HepG2 (cell line): ENCODE measurements at regions not wholly inside any gene's neighbourhood (a gene's known extent, or its start where the extent isn't known, plus 50 kb on each side); places are given as distances from the start of the nearest gene placed in this dataset.

Experiments used
- ATAC-seq: fragments of 200-7000 bp; cut with Tn5 transposase; 3 replicates; pipeline ENCODE4 v1.9.1; 2020; ENCODE audit warnings: mild to moderate bottlenecking, moderate library complexity
- BruUV-seq: library from RNA; stranded (reverse); fragments of 400-500 nt; replicated peaks from 2 replicates; lab custom pipeline; 2021; lab: Mats Ljungman, UMichigan
- CTCF ChIA-PET: fragments of 300-600 bp; formaldehyde crosslinking; extraction: SDS; loops from one replicate; lab custom pipeline; 2021; ENCODE audit warnings: low total read pairs, inconsistent platforms, low intra/inter-chr PET ratio; lab: Yijun Ruan, JAX
- POLR2A ChIA-PET: fragments of 350-600 bp; sonication (Branson Sonifier 250); formaldehyde crosslinking; loops from one replicate; lab custom pipeline; 2020; ENCODE audit warnings: antibody characterized with exemption, inconsistent platforms; lab: Yijun Ruan, JAX
- DNase-seq: peaks from one replicate; pipeline ENCODE4 v3.0.0-alpha.2; 2015; ENCODE audit warnings: low spot score
- FAIRE-seq: peaks from 3 replicates; lab custom pipeline; 2011; peaks lifted over from hg19 to GRCh38; lab: Jason Lieb, UNC
- H2AFZ ChIP-seq: one replicate; pipeline ENCODE4 v1.6.1; 2011; ENCODE audit warnings: low read length, inconsistent platforms
- H3K27ac ChIP-seq: fragments of 300-600 bp; 3 replicates; pipeline ENCODE4 v1.8.0; 2011; ENCODE audit warnings: mixed run types, mild to moderate bottlenecking, mixed read lengths, low read length, inconsistent platforms; ENCODE audit not compliant: insufficient read depth; ENCODE audit errors: extremely low read length
- H3K27me3 ChIP-seq, 2 experiments: fragments of 200-600 bp in 1 of 2; 2 replicates in 1 of 2; 3 replicates in 1 of 2; pipeline versions ENCODE4 v1.6.0 to v1.8.0; 2011; ENCODE audit warnings: low read length in 2 of 2, mild to moderate bottlenecking in 2 of 2, moderate library complexity in 2 of 2, inconsistent platforms in 1 of 2; ENCODE audit not compliant: insufficient read depth in 2 of 2, control insufficient read depth in 1 of 2
- H3K36me3 ChIP-seq, 2 experiments: fragments of 200-600 bp in 1 of 2; replicated peaks in 1 of 2; 2 replicates in 1 of 2; 3 replicates in 1 of 2; pipeline versions ENCODE4 v1.5.1 to v1.8.0; 2011; ENCODE audit warnings: low read length in 2 of 2, inconsistent platforms in 1 of 2; ENCODE audit not compliant: insufficient read depth in 2 of 2, control insufficient read depth in 1 of 2
- H3K4me1 ChIP-seq: 2 replicates; pipeline ENCODE4 v1.5.1; 2012; ENCODE audit warnings: low read length, inconsistent platforms; ENCODE audit not compliant: insufficient read depth
- H3K4me2 ChIP-seq: 2 replicates; pipeline ENCODE4 v1.6.0; 2011; ENCODE audit warnings: low read depth, low read length, inconsistent platforms
- H3K4me3 ChIP-seq, 3 experiments: fragments of 200-600 bp in 1 of 3; sonication (generic), shearing (Covaris generic) in 1 of 3; replicated peaks in 1 of 3; 2 replicates each; pipeline ENCODE4 v1.5.1; 2011 to 2016; ENCODE audit warnings: low read length in 3 of 3, inconsistent platforms in 2 of 3, low read depth in 2 of 3, mild to moderate bottlenecking in 2 of 3, control low read depth in 1 of 3, mixed read lengths in 1 of 3; ENCODE audit not compliant: insufficient read depth in 1 of 3
- H3K79me2 ChIP-seq: one replicate; pipeline ENCODE4 v1.6.1; 2011; ENCODE audit warnings: low read length, inconsistent platforms; ENCODE audit not compliant: insufficient read depth
- H3K9ac ChIP-seq: 2 replicates; pipeline ENCODE4 v1.6.0; 2011; ENCODE audit warnings: mild to moderate bottlenecking, low read depth, low read length, inconsistent platforms; ENCODE audit not compliant: insufficient read depth
- H3K9me3 ChIP-seq: 2 replicates; pipeline ENCODE4 v1.5.1; 2012; ENCODE audit warnings: mild to moderate bottlenecking, low read length
- H4K20me1 ChIP-seq: 2 replicates; pipeline ENCODE4 v1.6.0; 2011; ENCODE audit warnings: inconsistent platforms, mild to moderate bottlenecking, low read length, moderate library complexity; ENCODE audit not compliant: insufficient read depth
- ESRRA ChIP-seq: sonication (generic); formaldehyde crosslinking; IDR thresholded peaks from 2 replicates; pipeline ENCODE4 v1.5.1; 2020; ENCODE audit warnings: mild to moderate bottlenecking, low read depth, missing genetic modification reagents
- PITX1 ChIP-seq: sonication (generic); formaldehyde crosslinking; IDR thresholded peaks from 2 replicates; pipeline ENCODE4 v1.5.1; 2020; ENCODE audit warnings: mild to moderate bottlenecking, missing genetic modification reagents
- WGBS: methylation state at CpG from one replicate; pipeline ENCODE4 v1.1.6; 2017; ENCODE audit warnings: low lambda C conversion rate; 5-methylcytosine and 5-hydroxymethylcytosine counted together
- in situ Hi-C: cut with HindIII; loops from 2 replicates; pipeline ENCODE4 v1.10.0; 2017; ENCODE audit warnings: low pct_unique_long_range_greater_than_20kb; ENCODE audit not compliant: extremely low pct_ligation_motif_present
- intact Hi-C: fragments of 100-400 bp; cut with micrococcal nuclease; formaldehyde crosslinking; loops from one replicate; pipeline ENCODE4 v1.10.0; 2022; ENCODE audit not compliant: unreplicated experiment
- TF ChIP-seq, protein P1 (sequence below), 2 experiments: IDR thresholded peaks; 2 replicates each; pipeline ENCODE4 v1.6.1; 2011 to 2012; ENCODE audit warnings: low read length in 2 of 2, borderline replicate concordance in 1 of 2, low read depth in 1 of 2, mild to moderate bottlenecking in 1 of 2, moderate library complexity in 1 of 2
- TF ChIP-seq, protein P2 (sequence below): sonication (generic); formaldehyde crosslinking; conservative IDR thresholded peaks from 2 replicates; pipeline ENCODE4 v1.4.0; 2020; ENCODE audit warnings: missing genetic modification reagents

DNA sequence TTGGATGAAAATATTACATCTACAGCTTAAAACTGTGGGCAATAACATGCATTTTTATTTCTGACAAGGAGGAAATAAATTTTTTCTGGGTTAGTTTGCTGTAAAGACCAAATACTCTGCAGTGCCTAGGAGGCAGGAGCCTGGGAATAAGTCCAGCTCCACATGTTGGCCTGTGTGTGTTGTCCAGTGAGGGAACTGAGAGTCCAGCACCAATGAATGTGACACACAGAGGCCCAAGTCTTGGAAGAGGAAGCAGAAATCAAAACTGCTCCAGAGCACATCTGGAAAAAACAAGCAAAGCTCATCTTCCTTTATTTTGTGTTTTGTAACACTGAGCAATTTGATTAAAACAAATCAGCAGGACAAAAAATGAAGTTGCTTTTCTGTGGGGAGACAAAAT, 63.1 kb upstream of the KLHL14 start (continued):
- TF ChIP-seq, protein P1, sequence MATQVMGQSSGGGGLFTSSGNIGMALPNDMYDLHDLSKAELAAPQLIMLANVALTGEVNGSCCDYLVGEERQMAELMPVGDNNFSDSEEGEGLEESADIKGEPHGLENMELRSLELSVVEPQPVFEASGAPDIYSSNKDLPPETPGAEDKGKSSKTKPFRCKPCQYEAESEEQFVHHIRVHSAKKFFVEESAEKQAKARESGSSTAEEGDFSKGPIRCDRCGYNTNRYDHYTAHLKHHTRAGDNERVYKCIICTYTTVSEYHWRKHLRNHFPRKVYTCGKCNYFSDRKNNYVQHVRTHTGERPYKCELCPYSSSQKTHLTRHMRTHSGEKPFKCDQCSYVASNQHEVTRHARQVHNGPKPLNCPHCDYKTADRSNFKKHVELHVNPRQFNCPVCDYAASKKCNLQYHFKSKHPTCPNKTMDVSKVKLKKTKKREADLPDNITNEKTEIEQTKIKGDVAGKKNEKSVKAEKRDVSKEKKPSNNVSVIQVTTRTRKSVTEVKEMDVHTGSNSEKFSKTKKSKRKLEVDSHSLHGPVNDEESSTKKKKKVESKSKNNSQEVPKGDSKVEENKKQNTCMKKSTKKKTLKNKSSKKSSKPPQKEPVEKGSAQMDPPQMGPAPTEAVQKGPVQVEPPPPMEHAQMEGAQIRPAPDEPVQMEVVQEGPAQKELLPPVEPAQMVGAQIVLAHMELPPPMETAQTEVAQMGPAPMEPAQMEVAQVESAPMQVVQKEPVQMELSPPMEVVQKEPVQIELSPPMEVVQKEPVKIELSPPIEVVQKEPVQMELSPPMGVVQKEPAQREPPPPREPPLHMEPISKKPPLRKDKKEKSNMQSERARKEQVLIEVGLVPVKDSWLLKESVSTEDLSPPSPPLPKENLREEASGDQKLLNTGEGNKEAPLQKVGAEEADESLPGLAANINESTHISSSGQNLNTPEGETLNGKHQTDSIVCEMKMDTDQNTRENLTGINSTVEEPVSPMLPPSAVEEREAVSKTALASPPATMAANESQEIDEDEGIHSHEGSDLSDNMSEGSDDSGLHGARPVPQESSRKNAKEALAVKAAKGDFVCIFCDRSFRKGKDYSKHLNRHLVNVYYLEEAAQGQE (IDR thresholded peaks at IDR 0.05; ENCODE audit: borderline replicate concordance in 1 of 2, low read depth in 1 of 2, low read length in 2 of 2), result no peak

DNA sequence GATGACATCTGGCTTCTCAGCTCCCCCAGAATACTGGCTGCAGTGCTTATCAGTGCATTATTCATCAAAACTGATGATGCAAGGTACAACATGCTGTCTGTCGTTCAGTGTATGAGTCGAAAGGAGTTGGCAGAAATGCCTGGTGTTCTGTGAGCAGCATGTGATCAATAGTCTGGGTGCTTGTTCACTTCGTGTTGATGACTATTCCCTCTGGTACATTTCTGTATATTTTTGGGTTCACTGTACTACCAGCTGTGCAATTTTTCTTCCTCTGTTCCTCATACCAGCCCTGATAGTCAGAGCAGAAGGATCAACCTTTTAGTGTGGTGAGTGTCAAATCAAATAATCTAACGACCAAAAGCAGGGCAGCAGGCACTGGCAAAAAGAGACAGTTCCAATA, 59.0 kb upstream of the KLHL14 start:
- Histone ChIP-seq H3K4me3 (no peak overlapping the region), H3K4me2 (peak overlapping the region; percentile 31), H2AFZ (peak overlapping the region; percentile 85), H3K27ac (no peak overlapping the region), H3K27me3 (no peaks in the 10 kb centered on the region; a peak in 1 of 5 replicates), H3K9me3 (no peaks in the 10 kb centered on the region), H4K20me1 (no peaks in the 10 kb centered on the region), H3K9ac (no peak overlapping the region), H3K4me1 (no peaks in the 10 kb centered on the region), H3K36me3 (no peaks in the 10 kb centered on the region), H3K79me2 (no peaks in the 10 kb centered on the region)
- FAIRE-seq, result no peak
- ATAC-seq, result peak; percentile 31; the same call in 2 of the 3 replicates
- POLR2A ChIA-PET, result no interaction called here
- BruUV-seq, result no TSS peak
- in situ Hi-C loops (no loop called here), intact Hi-C loops (loop anchor here (10.0 kb wide), 1 partner anchor 83 kb away; no protein-coding TSS in a partner anchor)
- CTCF ChIA-PET, result no interaction called here
- DNase-seq, result no peak
- WGBS, result 3% methylated on average over 2 of the region's 4 CpGs
- TF ChIP-seq, protein P2, sequence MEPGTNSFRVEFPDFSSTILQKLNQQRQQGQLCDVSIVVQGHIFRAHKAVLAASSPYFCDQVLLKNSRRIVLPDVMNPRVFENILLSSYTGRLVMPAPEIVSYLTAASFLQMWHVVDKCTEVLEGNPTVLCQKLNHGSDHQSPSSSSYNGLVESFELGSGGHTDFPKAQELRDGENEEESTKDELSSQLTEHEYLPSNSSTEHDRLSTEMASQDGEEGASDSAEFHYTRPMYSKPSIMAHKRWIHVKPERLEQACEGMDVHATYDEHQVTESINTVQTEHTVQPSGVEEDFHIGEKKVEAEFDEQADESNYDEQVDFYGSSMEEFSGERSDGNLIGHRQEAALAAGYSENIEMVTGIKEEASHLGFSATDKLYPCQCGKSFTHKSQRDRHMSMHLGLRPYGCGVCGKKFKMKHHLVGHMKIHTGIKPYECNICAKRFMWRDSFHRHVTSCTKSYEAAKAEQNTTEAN (CRISPR knock-in tag), result no peak
- TF ChIP-seq ESRRA (CRISPR knock-in tag) (no peak), PITX1 (no peak)
